Prostate gland (tissue), 2 donors: ENCODE measurements at regions not wholly inside any gene's neighbourhood (a gene's known extent, or its start where the extent isn't known, plus 50 kb on each side); places are given as distances from the start of the nearest gene placed in this dataset.

ENCODE experiments used
- DNase-seq: peaks from one replicate; pipeline ENCODE4 v3.0.0-alpha.2; 2019; ENCODE audit warnings: low spot score
- H3K27ac ChIP-seq, 2 donors: fragments of 200-600 bp; sonication (generic); 2 replicates each; pipeline ENCODE4 v1.5.1; 2017 to 2019
- H3K27me3 ChIP-seq: fragments of 200-600 bp; sonication (generic); replicated peaks from 2 replicates; pipeline ENCODE4 v1.5.1; 2019; ENCODE audit not compliant: insufficient read depth
- H3K36me3 ChIP-seq, 2 donors: fragments of 200-600 bp; sonication (generic); 1 replicate in 1 of 2; 2 replicates in 1 of 2; pipeline versions ENCODE4 v1.5.1 to v1.8.1; 2017 to 2019
- H3K4me1 ChIP-seq: fragments of 200-600 bp; sonication (generic); replicated peaks from 2 replicates; pipeline ENCODE4 v1.5.1; 2019
- H3K4me3 ChIP-seq, 2 donors: fragments of 200-600 bp; sonication (generic); 2 replicates each; pipeline ENCODE4 v1.5.1; 2017 to 2019
- H3K9me3 ChIP-seq: fragments of 200-600 bp; sonication (generic); 2 replicates; pipeline ENCODE4 v1.5.1; 2017
- CTCF ChIP-seq, 4 experiments: fragments of 200-600 bp in 2 of 4; fragments of 450-650 bp in 2 of 4; sonication (generic) in 2 of 4; IDR thresholded peaks; 1 replicate in 3 of 4; 2 replicates in 1 of 4; pipeline ENCODE4 v1.5.1; 2016 to 2019; ENCODE audit warnings: antibody characterized with exemption in 4 of 4, mild to moderate bottlenecking in 2 of 4, moderate library complexity in 2 of 4
- POLR2A ChIP-seq: fragments of 450-650 bp; IDR thresholded peaks from one replicate; pipeline ENCODE4 v1.6.1; 2016; ENCODE audit warnings: antibody characterized with exemption, mild to moderate bottlenecking
- POLR2AphosphoS5 ChIP-seq: sonication (generic); formaldehyde crosslinking; IDR thresholded peaks from one replicate; pipeline ENCODE4 v1.6.1; 2017; ENCODE audit warnings: antibody characterized with exemption
- WGBS: methylation state at CpG from one replicate; pipeline ENCODE4 v1.1.5; 2018; 5-methylcytosine and 5-hydroxymethylcytosine counted together
- intact Hi-C: fragments of 100-400 bp; cut with DNase I; formaldehyde crosslinking; loops from one replicate; pipeline ENCODE4 v1.14.2; 2022

GRCh38 chr4:83993774-83994173 lies 457.9 kb downstream of the GPAT3 start:
- TF ChIP-seq POLR2AphosphoS5 (no peak), POLR2A (no peak)
- 58% methylated on average over 7 of the region's 7 CpGs for WGBS

GRCh38 chr4:83989835-83990234 lies 453.9 kb downstream of the GPAT3 start:
- Histone ChIP-seq H3K4me1 (no peaks in the 10 kb centered on the region), H3K9me3 (no peaks in the 10 kb centered on the region), H3K27ac (no peak overlapping the region), H3K4me3 (no peak overlapping the region), H3K36me3 (no peaks in the 10 kb centered on the region), H3K27me3 (no peaks in the 10 kb centered on the region)
- TF ChIP-seq POLR2AphosphoS5 (no peak), POLR2A (no peak), CTCF (IDR thresholded peaks at IDR 0.05) (no peak)
- intact Hi-C loops: no loop called here
- 69% methylated on average over 7 of the region's 7 CpGs for WGBS
- no peak for DNase-seq

More at GRCh38 chr4:83993774-83994173, 457.9 kb downstream of the GPAT3 start:
- no peaks in the 10 kb centered on the region for H3K36me3 ChIP-seq
- H3K27ac ChIP-seq: no peak overlapping the region
- DNase-seq: no peak
- no peaks in the 10 kb centered on the region for H3K4me1 ChIP-seq
- H3K9me3 ChIP-seq: no peaks in the 10 kb centered on the region
- intact Hi-C loops: no loop called here
- no peaks in the 10 kb centered on the region for H3K27me3 ChIP-seq
- no peak overlapping the region for H3K4me3 ChIP-seq

GRCh38 chr4:83981156-83981555 lies 445.2 kb downstream of the GPAT3 start:
- no peak for TF ChIP-seq POLR2A
- TF ChIP-seq POLR2AphosphoS5: no peak
- no peak for TF ChIP-seq CTCF (IDR thresholded peaks at IDR 0.05)
- no peaks in the 10 kb centered on the region for H3K27me3 ChIP-seq
- WGBS: 96% methylated on average over 4 of the region's 4 CpGs
- no peaks in the 10 kb centered on the region for H3K36me3 ChIP-seq
- intact Hi-C loops: no loop called here
- no peak for DNase-seq
- H3K27ac ChIP-seq: no peak overlapping the region
- H3K9me3 ChIP-seq: no peaks in the 10 kb centered on the region
- no peak overlapping the region for H3K4me3 ChIP-seq
- H3K4me1 ChIP-seq: no peaks in the 10 kb centered on the region

- Histone ChIP-seq H3K27ac (no peak overlapping the region), H3K4me3 (no peak overlapping the region), H3K27me3 (no peaks in the 10 kb centered on the region), H3K4me1 (no peaks in the 10 kb centered on the region), H3K36me3 (no peaks in the 10 kb centered on the region), H3K9me3 (no peaks in the 10 kb centered on the region)
- intact Hi-C loops: no loop called here
- WGBS: 86% methylated on average over 3 of the region's 3 CpGs
- no peak for DNase-seq
- TF ChIP-seq CTCF (IDR thresholded peaks at IDR 0.05): no peak
- TF ChIP-seq POLR2AphosphoS5: no peak
- no peak for TF ChIP-seq POLR2A
Observed at GRCh38 chr4:83979773-83980172, 443.9 kb downstream of the GPAT3 start.

- H3K27me3 ChIP-seq: no peaks in the 10 kb centered on the region
- H3K4me3 ChIP-seq: no peak overlapping the region
- TF ChIP-seq CTCF (IDR thresholded peaks at IDR 0.05): no peak
- 34% methylated on average over 1 of the region's 1 CpG for WGBS
- H3K9me3 ChIP-seq: no peaks in the 10 kb centered on the region
- no peaks in the 10 kb centered on the region for H3K4me1 ChIP-seq
- H3K27ac ChIP-seq: no peak overlapping the region
- intact Hi-C loops: no loop called here
- DNase-seq: no peak
- H3K36me3 ChIP-seq: no peaks in the 10 kb centered on the region
Observed at GRCh38 chr4:83974111-83974780, 438.3 kb downstream of the GPAT3 start.
